GM12873 (cell line): ENCODE measurements at regions not wholly inside any gene's neighbourhood (a gene's known extent, or its start where the extent isn't known, plus 50 kb on each side); places are given as distances from the start of the nearest gene placed in this dataset.

Experiments
- TF ChIP-seq, protein P1 (sequence below): IDR thresholded peaks from 2 replicates; pipeline ENCODE4 v1.5.1; 2012; ENCODE audit warnings: low read depth, mild to moderate bottlenecking, moderate library complexity, low read length, control low read depth; ENCODE audit not compliant: insufficient read depth; ENCODE audit errors: missing control alignments

DNA sequence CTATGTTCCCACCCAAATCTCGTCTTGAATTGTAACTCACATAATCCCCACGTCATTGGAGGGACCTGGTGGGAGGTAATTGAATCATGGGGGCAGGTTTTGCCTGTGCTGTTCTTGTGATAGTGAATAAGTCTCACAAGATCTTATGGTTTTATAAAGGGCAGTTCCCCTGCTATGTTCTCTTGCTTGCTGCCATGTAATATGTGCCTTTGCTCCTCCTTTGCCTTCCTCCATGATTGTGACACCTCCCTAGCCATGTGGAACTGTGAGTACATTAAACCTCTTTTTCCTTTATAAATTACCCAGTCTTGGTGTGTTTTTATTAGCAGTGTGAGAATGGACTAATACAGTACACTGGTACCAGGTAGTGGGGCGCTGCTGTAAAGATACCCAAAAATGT lies 177.6 kb upstream of the SYT10 start:
- TF ChIP-seq, protein P1, sequence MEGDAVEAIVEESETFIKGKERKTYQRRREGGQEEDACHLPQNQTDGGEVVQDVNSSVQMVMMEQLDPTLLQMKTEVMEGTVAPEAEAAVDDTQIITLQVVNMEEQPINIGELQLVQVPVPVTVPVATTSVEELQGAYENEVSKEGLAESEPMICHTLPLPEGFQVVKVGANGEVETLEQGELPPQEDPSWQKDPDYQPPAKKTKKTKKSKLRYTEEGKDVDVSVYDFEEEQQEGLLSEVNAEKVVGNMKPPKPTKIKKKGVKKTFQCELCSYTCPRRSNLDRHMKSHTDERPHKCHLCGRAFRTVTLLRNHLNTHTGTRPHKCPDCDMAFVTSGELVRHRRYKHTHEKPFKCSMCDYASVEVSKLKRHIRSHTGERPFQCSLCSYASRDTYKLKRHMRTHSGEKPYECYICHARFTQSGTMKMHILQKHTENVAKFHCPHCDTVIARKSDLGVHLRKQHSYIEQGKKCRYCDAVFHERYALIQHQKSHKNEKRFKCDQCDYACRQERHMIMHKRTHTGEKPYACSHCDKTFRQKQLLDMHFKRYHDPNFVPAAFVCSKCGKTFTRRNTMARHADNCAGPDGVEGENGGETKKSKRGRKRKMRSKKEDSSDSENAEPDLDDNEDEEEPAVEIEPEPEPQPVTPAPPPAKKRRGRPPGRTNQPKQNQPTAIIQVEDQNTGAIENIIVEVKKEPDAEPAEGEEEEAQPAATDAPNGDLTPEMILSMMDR, result no peak

DNA sequence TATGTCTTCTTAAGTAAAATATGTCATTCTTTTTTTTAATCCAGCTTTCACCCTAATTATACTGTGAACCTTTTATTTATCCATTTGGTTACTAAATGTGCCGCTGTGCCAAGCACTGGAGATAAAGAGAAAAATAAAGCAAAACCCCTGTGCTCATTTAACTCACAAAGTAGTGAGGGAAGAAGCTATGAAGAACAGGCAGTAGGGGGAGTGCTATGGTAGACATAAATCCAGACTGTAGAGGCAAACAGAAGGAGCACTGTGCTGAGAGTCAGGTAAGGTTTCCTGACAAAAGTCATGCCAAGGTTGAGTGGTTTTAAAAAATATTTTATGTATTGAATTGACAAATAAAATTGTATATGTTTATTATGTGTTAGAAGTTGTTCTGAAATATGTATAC lies 188.5 kb upstream of the SYT10 start:
- TF ChIP-seq, protein P1, result no peak

DNA sequence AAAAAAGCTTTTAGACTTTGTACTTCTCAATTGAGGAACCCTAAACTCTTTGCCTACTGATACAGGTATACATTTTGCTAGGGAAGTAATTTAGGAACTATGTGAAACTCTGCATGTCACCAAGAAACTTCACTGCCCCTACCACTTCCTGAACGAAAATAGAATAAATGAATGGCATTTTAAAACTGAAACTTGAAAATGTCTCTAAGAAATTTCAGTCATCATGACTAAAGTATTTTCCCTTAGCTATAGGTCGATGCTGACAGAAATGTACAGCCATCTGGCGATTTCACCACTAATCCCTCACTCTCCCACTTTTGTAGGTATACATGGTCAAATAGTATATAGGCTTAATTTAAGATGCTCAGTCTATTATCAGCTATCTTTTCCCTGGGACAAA lies 194.9 kb upstream of the SYT10 start:
- TF ChIP-seq, protein P1, result no peak

DNA sequence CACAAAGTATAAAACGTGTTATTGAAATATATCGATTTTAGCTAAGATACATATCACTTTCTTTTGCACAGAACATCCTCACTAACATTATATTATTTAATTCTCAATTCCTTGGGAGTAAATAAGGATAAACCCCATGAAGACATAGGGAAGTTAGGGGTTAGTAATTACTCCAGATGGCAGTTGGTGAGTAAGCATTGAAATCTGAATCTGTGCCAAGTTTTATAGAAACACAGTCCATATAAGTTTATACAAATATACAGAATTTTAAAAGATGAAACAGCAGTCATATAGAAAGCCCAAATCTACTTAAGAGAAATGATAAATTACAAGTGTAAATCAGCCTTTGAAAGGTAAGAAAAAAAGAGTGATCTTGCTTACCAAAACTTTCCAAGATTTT lies 200.4 kb upstream of the SYT10 start:
- TF ChIP-seq, protein P1, result no peak

DNA sequence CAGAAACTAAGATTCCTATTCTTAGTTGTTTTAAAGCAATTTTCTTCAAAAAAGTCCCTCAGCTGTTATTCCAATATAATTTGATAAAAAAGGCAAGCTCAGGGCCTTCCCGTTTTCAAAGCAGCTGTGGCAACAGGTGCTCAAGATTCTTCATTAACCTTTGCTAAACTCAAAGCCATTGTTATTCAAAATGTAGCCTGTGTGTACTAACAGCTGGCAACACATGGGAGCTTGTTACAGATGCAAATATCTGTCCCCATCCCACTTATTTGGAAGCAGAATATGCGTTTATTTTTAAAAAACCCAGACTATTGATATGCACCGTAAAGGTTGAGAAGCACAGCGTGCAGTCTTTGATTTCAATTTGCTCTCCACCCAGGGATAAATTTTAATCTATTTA lies 210.4 kb upstream of the SYT10 start:
- TF ChIP-seq, protein P1, result no peak

DNA sequence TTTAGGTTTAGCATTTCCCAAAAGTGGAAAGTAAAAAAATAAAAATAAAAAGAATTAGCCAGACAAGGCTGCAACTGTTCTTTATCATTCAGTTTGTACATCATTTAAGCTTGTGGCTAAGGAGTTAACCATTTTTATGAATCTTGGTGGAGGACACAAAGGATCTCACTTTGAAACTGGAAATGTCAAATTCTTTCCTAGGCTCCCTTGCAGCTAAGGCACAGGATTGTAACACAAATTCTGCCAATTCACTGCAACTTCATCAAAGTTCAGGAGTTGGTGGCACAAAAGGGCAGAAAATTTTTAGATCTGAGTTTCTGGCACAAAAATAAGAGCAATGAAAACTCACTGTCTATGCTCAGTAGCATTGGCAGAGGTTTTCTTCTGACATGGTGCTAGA lies 211.2 kb upstream of the SYT10 start:
- TF ChIP-seq, protein P1, result no peak

DNA sequence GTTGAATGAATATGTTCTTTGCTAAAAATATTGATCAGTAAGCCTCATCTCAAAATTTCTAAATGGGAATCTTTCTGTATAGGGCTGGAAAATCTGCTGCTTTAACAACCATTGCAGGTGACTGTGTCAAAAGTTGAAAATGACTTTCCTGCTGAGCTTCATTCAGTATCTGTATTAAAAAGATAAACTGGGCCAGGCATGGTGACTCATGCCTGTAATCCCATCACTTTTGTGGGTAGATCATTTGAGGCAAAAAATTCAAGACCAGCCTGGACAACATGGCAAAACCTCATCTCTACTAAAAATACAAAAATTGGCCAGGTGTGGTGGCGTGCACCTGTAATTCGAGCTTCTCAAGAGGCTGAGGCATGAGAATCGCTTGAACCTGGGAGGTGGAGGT lies 213.7 kb upstream of the SYT10 start:
- TF ChIP-seq, protein P1, result no peak
